PFSK-1 (cell line): ENCODE measurements at regions not wholly inside any gene's neighbourhood (a gene's known extent, or its start where the extent isn't known, plus 50 kb on each side); places are given as distances from the start of the nearest gene placed in this dataset.

Experiments
- FOXP2 ChIP-seq: optimal IDR thresholded peaks from 2 replicates; pipeline ENCODE3; 2011; ENCODE audit warnings: borderline replicate concordance, control low read depth, inconsistent platforms; ENCODE audit not compliant: insufficient read depth; ENCODE audit errors: extremely low read length, extremely low read depth
- POLR2AphosphoS5 ChIP-seq: IDR thresholded peaks from 2 replicates; pipeline ENCODE4 v1.6.1; 2012; ENCODE audit warnings: low read depth, mild to moderate bottlenecking, control low read depth, low read length, moderate library complexity
- SIN3A ChIP-seq: IDR thresholded peaks from 2 replicates; pipeline ENCODE4 v1.6.1; 2012; ENCODE audit warnings: mild to moderate bottlenecking, low read length, moderate library complexity, borderline replicate concordance; ENCODE audit not compliant: insufficient read depth
- TAF1 ChIP-seq: IDR thresholded peaks from 2 replicates; pipeline ENCODE4 v1.6.1; 2012; ENCODE audit warnings: low read length, control low read depth, borderline replicate concordance; ENCODE audit not compliant: insufficient read depth
- TF ChIP-seq, protein P1 (sequence below), 2 experiments: IDR thresholded peaks; 2 replicates each; pipeline versions ENCODE4 v1.6.1 to v1.8.0; 2011 to 2012; ENCODE audit warnings: low read depth in 2 of 2, low read length in 2 of 2, control low read depth in 1 of 2, inconsistent platforms in 1 of 2, mild to moderate bottlenecking in 1 of 2, moderate library complexity in 1 of 2; ENCODE audit not compliant: insufficient read depth in 1 of 2

DNA sequence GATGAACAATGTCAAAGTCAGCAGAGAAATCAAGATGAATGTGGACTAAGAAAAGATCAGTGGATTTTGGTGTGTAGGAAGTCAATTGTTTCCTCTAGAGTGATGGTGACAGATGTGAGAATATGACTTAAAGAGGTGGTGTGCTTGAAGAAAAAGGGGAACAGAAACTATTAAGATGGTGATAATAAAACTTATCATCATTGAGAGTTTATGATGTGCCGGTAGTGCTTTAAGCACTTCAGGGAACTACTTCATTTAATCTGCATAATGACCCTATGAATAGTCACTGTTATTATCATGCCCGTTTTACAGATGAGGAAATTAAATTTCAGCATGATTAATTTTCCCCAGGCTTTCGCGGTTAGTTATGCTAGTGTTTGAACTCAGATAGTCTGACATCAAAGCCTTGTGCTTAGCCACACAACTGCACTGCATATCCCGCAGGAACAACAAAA lies 246.9 kb upstream of the LRRC7 start:
- TF ChIP-seq, protein P1, sequence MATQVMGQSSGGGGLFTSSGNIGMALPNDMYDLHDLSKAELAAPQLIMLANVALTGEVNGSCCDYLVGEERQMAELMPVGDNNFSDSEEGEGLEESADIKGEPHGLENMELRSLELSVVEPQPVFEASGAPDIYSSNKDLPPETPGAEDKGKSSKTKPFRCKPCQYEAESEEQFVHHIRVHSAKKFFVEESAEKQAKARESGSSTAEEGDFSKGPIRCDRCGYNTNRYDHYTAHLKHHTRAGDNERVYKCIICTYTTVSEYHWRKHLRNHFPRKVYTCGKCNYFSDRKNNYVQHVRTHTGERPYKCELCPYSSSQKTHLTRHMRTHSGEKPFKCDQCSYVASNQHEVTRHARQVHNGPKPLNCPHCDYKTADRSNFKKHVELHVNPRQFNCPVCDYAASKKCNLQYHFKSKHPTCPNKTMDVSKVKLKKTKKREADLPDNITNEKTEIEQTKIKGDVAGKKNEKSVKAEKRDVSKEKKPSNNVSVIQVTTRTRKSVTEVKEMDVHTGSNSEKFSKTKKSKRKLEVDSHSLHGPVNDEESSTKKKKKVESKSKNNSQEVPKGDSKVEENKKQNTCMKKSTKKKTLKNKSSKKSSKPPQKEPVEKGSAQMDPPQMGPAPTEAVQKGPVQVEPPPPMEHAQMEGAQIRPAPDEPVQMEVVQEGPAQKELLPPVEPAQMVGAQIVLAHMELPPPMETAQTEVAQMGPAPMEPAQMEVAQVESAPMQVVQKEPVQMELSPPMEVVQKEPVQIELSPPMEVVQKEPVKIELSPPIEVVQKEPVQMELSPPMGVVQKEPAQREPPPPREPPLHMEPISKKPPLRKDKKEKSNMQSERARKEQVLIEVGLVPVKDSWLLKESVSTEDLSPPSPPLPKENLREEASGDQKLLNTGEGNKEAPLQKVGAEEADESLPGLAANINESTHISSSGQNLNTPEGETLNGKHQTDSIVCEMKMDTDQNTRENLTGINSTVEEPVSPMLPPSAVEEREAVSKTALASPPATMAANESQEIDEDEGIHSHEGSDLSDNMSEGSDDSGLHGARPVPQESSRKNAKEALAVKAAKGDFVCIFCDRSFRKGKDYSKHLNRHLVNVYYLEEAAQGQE (IDR thresholded peaks at IDR 0.05; ENCODE audit: insufficient read depth in 1 of 2, low read depth in 2 of 2, low read length in 2 of 2) = no peak
- TF ChIP-seq SIN3A (no peak), POLR2AphosphoS5 (no peak), TAF1 (no peak), FOXP2 (no peak)
